AG09319 (cell line): ENCODE measurements at regions not wholly inside any gene's neighbourhood (a gene's known extent, or its start where the extent isn't known, plus 50 kb on each side); places are given as distances from the start of the nearest gene placed in this dataset.
"Not testable (repeated sequence)": the region's sequence is repeated elsewhere in the genome, so short reads cannot be mapped to it uniquely, and the experiment has no call there.

ENCODE experiments used
- DNase-seq: peaks from one replicate; pipeline ENCODE4 v3.0.0-alpha.2; 2010; ENCODE audit warnings: low read depth; ENCODE audit errors: extremely low read depth
- TF ChIP-seq, protein P1 (sequence below): IDR thresholded peaks from 2 replicates; pipeline ENCODE4 v1.5.1; 2011; ENCODE audit warnings: low read depth, mild to moderate bottlenecking, inconsistent platforms, low read length, moderate library complexity

- TF ChIP-seq, protein P1, sequence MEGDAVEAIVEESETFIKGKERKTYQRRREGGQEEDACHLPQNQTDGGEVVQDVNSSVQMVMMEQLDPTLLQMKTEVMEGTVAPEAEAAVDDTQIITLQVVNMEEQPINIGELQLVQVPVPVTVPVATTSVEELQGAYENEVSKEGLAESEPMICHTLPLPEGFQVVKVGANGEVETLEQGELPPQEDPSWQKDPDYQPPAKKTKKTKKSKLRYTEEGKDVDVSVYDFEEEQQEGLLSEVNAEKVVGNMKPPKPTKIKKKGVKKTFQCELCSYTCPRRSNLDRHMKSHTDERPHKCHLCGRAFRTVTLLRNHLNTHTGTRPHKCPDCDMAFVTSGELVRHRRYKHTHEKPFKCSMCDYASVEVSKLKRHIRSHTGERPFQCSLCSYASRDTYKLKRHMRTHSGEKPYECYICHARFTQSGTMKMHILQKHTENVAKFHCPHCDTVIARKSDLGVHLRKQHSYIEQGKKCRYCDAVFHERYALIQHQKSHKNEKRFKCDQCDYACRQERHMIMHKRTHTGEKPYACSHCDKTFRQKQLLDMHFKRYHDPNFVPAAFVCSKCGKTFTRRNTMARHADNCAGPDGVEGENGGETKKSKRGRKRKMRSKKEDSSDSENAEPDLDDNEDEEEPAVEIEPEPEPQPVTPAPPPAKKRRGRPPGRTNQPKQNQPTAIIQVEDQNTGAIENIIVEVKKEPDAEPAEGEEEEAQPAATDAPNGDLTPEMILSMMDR = no peak
- DNase-seq = no peak
Measured at GRCh38 chr5:160491438-160491837, 69.8 kb downstream of the PTTG1 start.

DNA sequence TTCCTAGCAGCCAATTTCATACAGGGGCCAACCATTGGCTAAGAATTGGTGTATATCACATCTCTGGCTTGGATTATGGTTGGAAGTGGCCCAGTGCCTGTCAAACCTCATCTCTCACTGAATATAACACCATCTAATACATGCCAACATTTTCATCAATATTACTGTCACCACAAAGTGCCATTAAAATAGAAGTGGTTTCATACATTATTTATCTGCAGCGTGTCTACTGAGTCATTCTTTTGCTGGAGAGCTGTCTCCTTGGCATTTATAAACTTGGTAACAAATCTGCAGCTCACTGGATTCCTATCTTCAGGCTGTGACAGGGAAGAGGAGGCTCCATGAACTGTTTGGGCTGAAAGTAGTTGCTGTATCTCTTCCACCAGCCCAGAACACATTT, 70.9 kb downstream of the PTTG1 start:
- TF ChIP-seq, protein P1 = no peak
- DNase-seq = no peak

DNA sequence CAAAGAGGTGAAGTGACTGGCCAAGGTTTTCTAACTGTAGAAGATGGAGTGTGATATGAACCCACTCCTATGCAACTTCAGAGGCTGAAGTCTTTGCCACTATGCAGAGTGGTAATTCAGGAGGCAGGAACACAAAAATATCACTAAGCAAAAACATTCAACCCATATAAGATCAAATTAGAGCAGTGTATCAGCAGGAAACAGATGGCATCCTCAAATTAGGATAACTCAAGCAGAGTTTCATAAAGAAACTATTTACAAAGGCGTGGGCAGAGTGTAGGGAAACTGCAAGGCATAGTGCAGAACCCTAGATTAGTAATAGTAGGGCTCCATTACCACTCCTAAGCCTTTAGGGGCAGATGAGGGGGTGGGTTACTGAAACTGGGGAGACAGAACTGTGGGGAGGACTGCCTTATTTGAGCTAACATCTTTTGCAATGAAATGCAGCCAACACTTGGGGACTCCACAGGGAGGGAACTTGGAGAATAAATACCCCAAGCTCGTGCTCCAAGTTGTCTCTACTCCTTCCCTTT, 72.2 kb downstream of the PTTG1 start:
- TF ChIP-seq, protein P1 = no peak
- no peak for DNase-seq

GRCh38 chr5:160494451-160494850, 72.8 kb downstream of the PTTG1 start:
- no peak for DNase-seq
- TF ChIP-seq, protein P1 = no peak

GRCh38 chr5:160496334-160496733, 74.7 kb downstream of the PTTG1 start:
- DNase-seq = no peak
- TF ChIP-seq, protein P1 = no peak

GRCh38 chr5:160496784-160497183, 75.1 kb downstream of the PTTG1 start:
- DNase-seq = no peak
- TF ChIP-seq, protein P1 = no peak

DNA sequence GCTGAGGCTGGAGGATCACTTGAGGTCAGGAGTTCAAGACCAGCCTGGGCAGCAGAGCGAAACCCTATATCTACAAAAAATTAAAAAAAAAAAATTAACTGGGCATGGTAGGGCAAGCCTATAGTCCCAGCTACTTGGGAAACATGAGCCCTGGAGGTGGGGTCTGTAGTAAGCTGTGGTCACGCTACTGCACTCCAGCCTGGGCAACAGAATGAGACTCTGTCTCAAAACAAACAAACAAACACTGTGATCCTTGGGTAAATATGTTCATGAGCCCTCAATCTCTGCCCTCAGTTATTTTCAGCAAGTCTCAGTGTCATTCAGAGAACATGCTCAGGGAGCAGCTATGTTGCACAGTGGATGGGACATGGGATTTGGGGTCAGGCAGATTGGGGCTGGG, 76.2 kb downstream of the PTTG1 start:
- TF ChIP-seq, protein P1 = no peak
- no peak for DNase-seq

- DNase-seq = not testable (repeated sequence)
Measured at GRCh38 chr5:160498441-160499043, 76.9 kb downstream of the PTTG1 start.
